SH-SY5Y (cell line): ENCODE measurements at regions not wholly inside any gene's neighbourhood (a gene's known extent, or its start where the extent isn't known, plus 50 kb on each side); places are given as distances from the start of the nearest gene placed in this dataset.

Experiments used
- GATA2 ChIP-seq: IDR thresholded peaks from 2 replicates; pipeline ENCODE4 v1.6.1; 2011; ENCODE audit warnings: mild to moderate bottlenecking, low read depth, low read length
- GATA3 ChIP-seq: IDR thresholded peaks from 2 replicates; pipeline ENCODE4 v1.6.1; 2011; ENCODE audit warnings: low read depth, mild to moderate bottlenecking, low read length, moderate library complexity

GRCh38 chr2:164386231-164386630 lies 235.1 kb downstream of the GRB14 start:
- TF ChIP-seq GATA3, result no peak
- no peak for TF ChIP-seq GATA2
